Gastrocnemius medialis (tissue), 4 donors: ENCODE measurements at regions not wholly inside any gene's neighbourhood (a gene's known extent, or its start where the extent isn't known, plus 50 kb on each side); places are given as distances from the start of the nearest gene placed in this dataset.

Source experiments
- ATAC-seq, 2 donors: fragments of 150-250 bp; one replicate each; pipeline ENCODE4 v1.9.1; 2016
- DNase-seq, 2 donors: peaks; one replicate each; pipeline ENCODE4 v3.0.0-alpha.2; 2019
- H3K27ac ChIP-seq, 4 donors: fragments of 200-600 bp; sonication (generic); 1 replicate in 1 of 4; 2 replicates in 3 of 4; pipeline ENCODE4 v1.5.1; 2016 to 2018; ENCODE audit warnings: mild to moderate bottlenecking in 2 of 4, moderate library complexity in 1 of 4
- H3K27me3 ChIP-seq, 3 donors: fragments of 200-600 bp; sonication (generic) in 2 of 3; 1 replicate in 1 of 3; 2 replicates in 2 of 3; pipeline versions ENCODE4 v1.5.1 to v1.6.0; 2016 to 2019; ENCODE audit warnings: mild to moderate bottlenecking in 1 of 3, moderate library complexity in 1 of 3
- H3K36me3 ChIP-seq, 2 donors: fragments of 200-600 bp; sonication (generic) in 1 of 2; one replicate each; pipeline ENCODE4 v1.5.1; 2017 to 2018
- H3K4me1 ChIP-seq, 2 donors: fragments of 200-600 bp; sonication (generic) in 1 of 2; one replicate each; pipeline ENCODE4 v1.5.1; 2016 to 2017; ENCODE audit warnings: mild to moderate bottlenecking in 2 of 2
- H3K4me3 ChIP-seq, 4 donors: fragments of 200-600 bp; sonication (generic) in 3 of 4; 1 replicate in 1 of 4; 2 replicates in 3 of 4; pipeline ENCODE4 v1.5.1; 2016 to 2019; ENCODE audit warnings: mild to moderate bottlenecking in 2 of 4
- H3K9me3 ChIP-seq, 3 donors: fragments of 200-600 bp; sonication (generic) in 2 of 3; 1 replicate in 1 of 3; 2 replicates in 2 of 3; pipeline ENCODE4 v1.5.1; 2016 to 2019
- CTCF ChIP-seq, 5 experiments: fragments of 450-650 bp in 3 of 5; fragments of 200-600 bp in 2 of 5; sonication (generic) in 2 of 5; IDR thresholded peaks in 4 of 5; conservative IDR thresholded peaks in 1 of 5; 1 replicate in 4 of 5; 2 replicates in 1 of 5; pipeline ENCODE4 v1.5.1; 2016 to 2019; ENCODE audit warnings: antibody characterized with exemption in 5 of 5, mild to moderate bottlenecking in 3 of 5, moderate library complexity in 3 of 5
- POLR2A ChIP-seq, 2 donors: fragments of 450-650 bp; IDR thresholded peaks; one replicate each; pipeline ENCODE4 v1.6.1; 2017; ENCODE audit warnings: antibody characterized with exemption in 2 of 2, mild to moderate bottlenecking in 2 of 2, moderate library complexity in 2 of 2
- in situ Hi-C, 4 donors: fragments of 200-750 bp; cut with MboI; loops; one replicate each; pipeline versions ENCODE4 v1.15.0 to v1.8.0; 2017; ENCODE audit warnings: low sequenced_read_pairs in 4 of 4
- intact Hi-C: fragments of 100-400 bp; cut with DNase I; formaldehyde crosslinking; loops from one replicate; pipeline ENCODE4 v1.15.1; 2023; ENCODE audit warnings: low total_unique reads

- Histone ChIP-seq H3K27me3 (no peaks in the 10 kb centered on the region), H3K9me3 (no peaks in the 10 kb centered on the region), H3K36me3 (no peaks in the 10 kb centered on the region), H3K4me3 (no peak overlapping the region), H3K27ac (no peak overlapping the region), H3K4me1 (no peaks in the 10 kb centered on the region)
- TF ChIP-seq CTCF (IDR thresholded peaks at IDR 0.05 in 4 of 5, conservative IDR thresholded peaks at IDR 0.05 in 1 of 5): no peak
- intact Hi-C loops: no loop called here
- DNase-seq (no peak), ATAC-seq (no peak)
- in situ Hi-C loops: no loop called here
Observed at GRCh38 chr4:152269448-152270191, 266.3 kb downstream of the FBXW7 start.

- in situ Hi-C loops (no loop called here), intact Hi-C loops (no loop called here)
- no peak for TF ChIP-seq CTCF (IDR thresholded peaks at IDR 0.05 in 4 of 5, conservative IDR thresholded peaks at IDR 0.05 in 1 of 5)
- TF ChIP-seq POLR2A (IDR thresholded peaks at IDR 0.05): no peak
- Histone ChIP-seq H3K4me3 (no peak overlapping the region), H3K27me3 (no peaks in the 10 kb centered on the region), H3K4me1 (no peaks in the 10 kb centered on the region), H3K27ac (no peak overlapping the region), H3K9me3 (no peaks in the 10 kb centered on the region), H3K36me3 (no peaks in the 10 kb centered on the region)
- no peak for DNase-seq
- ATAC-seq: no peak
Observed at GRCh38 chr4:152267811-152268210, 268.1 kb downstream of the FBXW7 start.

- DNase-seq: no peak
- no peak overlapping the region for H3K4me3 ChIP-seq
- ATAC-seq: no peak
- in situ Hi-C loops (no loop called here), intact Hi-C loops (no loop called here)
- TF ChIP-seq POLR2A (IDR thresholded peaks at IDR 0.05) (no peak), CTCF (IDR thresholded peaks at IDR 0.05 in 4 of 5, conservative IDR thresholded peaks at IDR 0.05 in 1 of 5) (no peak)
- H3K36me3 ChIP-seq: no peaks in the 10 kb centered on the region
- H3K9me3 ChIP-seq: no peaks in the 10 kb centered on the region
- H3K27me3 ChIP-seq: no peaks in the 10 kb centered on the region
- H3K4me1 ChIP-seq: no peaks in the 10 kb centered on the region
- H3K27ac ChIP-seq: no peak overlapping the region
Observed at GRCh38 chr4:152266831-152267480, 268.9 kb downstream of the FBXW7 start.

GRCh38 chr4:152265149-152265621, 270.7 kb downstream of the FBXW7 start:
- Histone ChIP-seq H3K27ac (no peak overlapping the region), H3K36me3 (no peaks in the 10 kb centered on the region), H3K9me3 (peaks cover 0 to 5% (median 0%) of the 10 kb centered on the region in 3 donors), H3K27me3 (no peaks in the 10 kb centered on the region), H3K4me1 (no peaks in the 10 kb centered on the region), H3K4me3 (no peak overlapping the region)
- no peak for ATAC-seq
- DNase-seq: no peak
- intact Hi-C loops (no loop called here), in situ Hi-C loops (no loop called here)
- TF ChIP-seq CTCF (IDR thresholded peaks at IDR 0.05 in 4 of 5, conservative IDR thresholded peaks at IDR 0.05 in 1 of 5) (no peak), POLR2A (IDR thresholded peaks at IDR 0.05) (no peak)
